T-helper 1 cell treated with Interleukin-12 subunit alpha and Interleukin-12 subunit beta and Interleukin-4 antibody, amounts not matched to agents 30 μg/mL and 1 μg/mL, for 36 hours (primary cell): ENCODE measurements at regions not wholly inside any gene's neighbourhood (a gene's known extent, or its start where the extent isn't known, plus 50 kb on each side); places are given as distances from the start of the nearest gene placed in this dataset.
"Not testable (repeated sequence)": the region's sequence is repeated elsewhere in the genome, so short reads cannot be mapped to it uniquely, and the experiment has no call there.

ENCODE experiments used
- H3K27ac Mint-ChIP-seq: one replicate; pipeline ENCODE4 v1.8.0; 2021; ENCODE audit warnings: mild to moderate bottlenecking, mixed read lengths
- H3K27me3 Mint-ChIP-seq: one replicate; pipeline ENCODE4 v1.8.0; 2021; ENCODE audit warnings: low read depth, mixed read lengths
- H3K36me3 Mint-ChIP-seq: one replicate; pipeline ENCODE4 v1.8.0; 2021; ENCODE audit warnings: low read depth, mixed read lengths
- H3K4me1 Mint-ChIP-seq: one replicate; pipeline ENCODE4 v1.8.0; 2021; ENCODE audit warnings: low read depth, mixed read lengths
- H3K4me3 Mint-ChIP-seq: one replicate; pipeline ENCODE4 v1.8.0; 2021; ENCODE audit warnings: mild to moderate bottlenecking, moderate library complexity, mixed read lengths
- H3K9me3 Mint-ChIP-seq: one replicate; pipeline ENCODE4 v1.8.0; 2021; ENCODE audit warnings: mixed read lengths

DNA sequence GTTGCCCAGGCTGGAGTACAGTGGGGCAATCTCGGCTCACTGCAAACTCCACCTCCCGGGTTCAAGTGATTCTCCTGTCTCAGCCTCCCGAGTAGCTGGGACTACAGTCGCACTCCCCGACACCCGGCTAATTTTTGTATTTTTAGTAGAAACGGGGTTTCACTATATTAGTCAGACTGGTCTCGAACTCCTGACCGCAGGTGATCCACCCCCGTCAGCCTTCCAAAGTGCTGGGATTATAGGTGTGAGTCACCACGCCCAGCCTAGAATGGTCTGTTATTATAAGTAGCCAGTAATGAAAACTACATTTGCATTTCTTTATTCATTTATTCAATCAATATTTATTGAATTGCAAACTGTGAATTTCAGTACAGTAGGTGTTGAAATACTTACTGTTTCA is 72.6 kb upstream of the ABCA1 start:
- not testable (repeated sequence) for H3K9me3 Mint-ChIP-seq, H3K36me3 Mint-ChIP-seq, H3K27ac Mint-ChIP-seq, H3K4me3 Mint-ChIP-seq, H3K27me3 Mint-ChIP-seq, H3K4me1 Mint-ChIP-seq

DNA sequence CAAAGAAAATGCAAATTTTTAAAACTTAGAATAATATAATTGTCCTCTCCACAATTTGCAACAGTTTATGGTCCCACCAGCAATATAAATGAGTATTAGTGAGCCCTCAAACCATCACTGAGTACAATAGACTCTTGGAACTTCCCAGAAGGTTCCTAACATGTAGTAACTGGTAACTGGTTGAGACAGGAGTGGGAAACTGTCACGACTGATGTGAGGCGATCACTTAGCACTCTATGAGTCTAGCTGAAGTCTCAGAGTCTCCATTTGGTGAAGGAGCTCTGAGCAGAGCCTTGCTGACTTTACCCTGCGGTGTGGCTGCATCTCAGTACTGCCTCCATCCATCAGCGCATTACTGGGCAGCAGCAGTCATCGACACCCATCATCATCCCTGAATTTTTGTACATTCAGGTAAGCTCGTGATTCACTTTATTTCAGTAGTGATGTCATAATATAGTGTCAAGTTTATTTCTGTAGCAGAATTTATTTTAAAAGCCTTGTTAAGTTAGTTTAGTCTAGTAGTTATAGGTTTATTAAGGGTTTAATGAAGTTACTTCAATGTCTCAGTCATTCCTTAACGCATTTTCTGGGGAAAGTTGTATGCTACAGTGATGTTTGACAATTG is 76.6 kb upstream of the ABCA1 start:
- peaks cover 11% of the 10 kb centered on the region for H3K4me1 Mint-ChIP-seq
- no peak overlapping the region for H3K4me3 Mint-ChIP-seq
- H3K9me3 Mint-ChIP-seq: no peaks in the 10 kb centered on the region
- no peaks in the 10 kb centered on the region for H3K27me3 Mint-ChIP-seq
- no peak overlapping the region for H3K27ac Mint-ChIP-seq
- no peaks in the 10 kb centered on the region for H3K36me3 Mint-ChIP-seq

DNA sequence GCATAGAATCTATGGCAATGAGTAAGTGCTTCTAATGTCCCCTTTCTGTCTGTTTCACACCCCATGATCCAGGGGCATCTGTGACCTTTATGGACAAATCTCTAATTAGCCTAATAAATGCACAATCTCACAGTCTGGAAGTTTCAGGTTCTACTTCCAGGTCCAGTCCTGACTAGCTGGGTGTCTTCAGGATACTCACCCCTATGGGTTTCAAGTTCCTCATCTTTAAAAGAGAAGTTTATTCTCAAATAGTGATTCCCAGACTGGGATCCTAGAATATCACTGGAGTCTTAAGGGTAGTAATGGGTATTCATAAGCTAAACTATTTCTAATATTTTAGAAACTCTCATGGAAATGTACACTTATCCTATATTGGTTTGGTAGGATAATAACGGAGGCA is 77.2 kb upstream of the ABCA1 start:
- H3K4me1 Mint-ChIP-seq: peaks cover 11% of the 10 kb centered on the region
- no peak overlapping the region for H3K4me3 Mint-ChIP-seq
- H3K27me3 Mint-ChIP-seq: no peaks in the 10 kb centered on the region
- H3K9me3 Mint-ChIP-seq: no peaks in the 10 kb centered on the region
- H3K36me3 Mint-ChIP-seq: no peaks in the 10 kb centered on the region
- no peak overlapping the region for H3K27ac Mint-ChIP-seq

DNA sequence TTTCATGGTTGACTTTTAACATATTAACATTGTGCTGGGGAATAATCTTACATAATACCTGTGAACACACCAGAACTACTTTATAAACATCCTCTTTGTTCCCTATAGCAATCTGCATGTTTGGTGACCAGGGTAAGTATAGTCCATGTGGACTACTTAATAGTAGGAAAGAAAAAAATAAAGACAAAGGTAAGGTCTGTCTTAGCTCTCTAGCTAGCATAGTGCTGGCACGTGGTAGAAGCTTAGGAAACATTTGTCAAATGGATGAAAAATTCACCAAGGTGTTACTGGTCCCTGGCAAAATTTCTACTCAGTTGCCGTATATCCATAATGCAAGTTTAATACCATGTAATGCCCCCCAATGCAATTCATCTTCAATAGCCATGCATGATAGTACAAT is 78.6 kb upstream of the ABCA1 start:
- H3K9me3 Mint-ChIP-seq: no peaks in the 10 kb centered on the region
- peaks cover 5% of the 10 kb centered on the region for H3K27me3 Mint-ChIP-seq
- no peak overlapping the region for H3K27ac Mint-ChIP-seq
- H3K4me1 Mint-ChIP-seq: peaks cover 11% of the 10 kb centered on the region
- H3K36me3 Mint-ChIP-seq: no peaks in the 10 kb centered on the region
- no peak overlapping the region for H3K4me3 Mint-ChIP-seq

DNA sequence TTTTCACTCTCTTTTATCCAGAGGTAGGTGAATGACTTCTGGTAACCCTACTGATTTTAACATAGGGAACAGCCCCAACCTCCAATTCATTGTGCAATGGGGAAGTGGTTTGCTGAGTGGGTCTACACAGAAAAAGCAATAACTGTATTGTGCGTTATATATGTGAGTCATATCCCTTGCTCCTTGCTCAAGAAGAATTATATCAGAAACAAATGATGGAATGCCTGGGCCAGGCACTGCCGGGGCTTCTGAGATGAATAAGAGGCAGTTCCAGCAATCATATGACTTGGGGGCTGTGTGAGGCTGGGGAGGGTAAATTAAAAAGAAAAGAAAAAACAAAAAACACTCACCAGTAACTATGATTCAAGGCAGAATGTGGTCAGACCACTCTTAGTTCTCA is 79.2 kb upstream of the ABCA1 start:
- Mint-ChIP-seq H3K9me3 (no peaks in the 10 kb centered on the region), H3K27me3 (peaks cover 5% of the 10 kb centered on the region), H3K36me3 (no peaks in the 10 kb centered on the region), H3K27ac (no peak overlapping the region), H3K4me1 (peaks cover 12% of the 10 kb centered on the region), H3K4me3 (no peak overlapping the region)

DNA sequence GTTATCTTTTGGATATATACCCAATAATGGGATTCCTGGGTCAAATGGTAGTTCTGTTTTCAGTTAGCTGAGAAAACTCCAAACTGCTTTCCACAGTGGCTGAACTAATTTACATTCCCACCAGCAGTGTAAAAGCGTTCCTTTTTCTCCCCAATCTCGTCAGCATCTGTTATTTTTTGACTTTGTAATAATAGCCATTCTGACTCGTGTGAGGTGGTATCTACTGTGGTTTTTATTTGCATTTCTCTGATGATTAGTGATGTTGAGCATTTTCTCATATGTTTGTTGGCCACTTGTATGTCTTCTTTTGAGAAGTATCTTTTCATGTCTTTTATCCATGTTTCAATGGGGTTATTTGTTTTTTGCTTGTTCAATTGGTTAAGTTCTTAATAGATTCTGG is 82.1 kb upstream of the ABCA1 start:
- not testable (repeated sequence) for H3K4me3 Mint-ChIP-seq, H3K36me3 Mint-ChIP-seq, H3K27ac Mint-ChIP-seq, H3K9me3 Mint-ChIP-seq, H3K27me3 Mint-ChIP-seq
- H3K4me1 Mint-ChIP-seq: peaks cover 11% of the 10 kb centered on the region

DNA sequence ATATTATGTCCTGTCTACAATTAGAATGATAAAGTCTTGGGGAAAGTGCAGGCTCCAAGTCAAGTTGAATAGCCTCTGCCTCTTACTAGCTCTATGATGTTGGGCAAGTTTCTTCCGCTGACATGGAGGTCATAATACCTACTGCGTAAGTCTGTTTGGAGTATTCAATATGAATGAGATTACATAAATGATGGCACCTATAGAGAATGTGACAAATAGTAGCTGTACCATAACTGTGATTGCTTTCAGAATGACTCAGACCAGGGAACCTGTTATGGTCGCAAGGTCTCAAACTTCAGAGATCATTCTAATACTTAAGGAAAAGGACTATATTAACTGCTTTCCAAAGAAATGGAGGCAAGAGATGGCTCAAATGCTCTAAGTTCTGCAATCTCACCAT is 94.0 kb upstream of the ABCA1 start:
- no peak overlapping the region for H3K4me3 Mint-ChIP-seq
- peaks cover 4% of the 10 kb centered on the region for H3K27me3 Mint-ChIP-seq
- no peaks in the 10 kb centered on the region for H3K4me1 Mint-ChIP-seq
- H3K9me3 Mint-ChIP-seq: no peaks in the 10 kb centered on the region
- H3K36me3 Mint-ChIP-seq: no peaks in the 10 kb centered on the region
- H3K27ac Mint-ChIP-seq: no peak overlapping the region

DNA sequence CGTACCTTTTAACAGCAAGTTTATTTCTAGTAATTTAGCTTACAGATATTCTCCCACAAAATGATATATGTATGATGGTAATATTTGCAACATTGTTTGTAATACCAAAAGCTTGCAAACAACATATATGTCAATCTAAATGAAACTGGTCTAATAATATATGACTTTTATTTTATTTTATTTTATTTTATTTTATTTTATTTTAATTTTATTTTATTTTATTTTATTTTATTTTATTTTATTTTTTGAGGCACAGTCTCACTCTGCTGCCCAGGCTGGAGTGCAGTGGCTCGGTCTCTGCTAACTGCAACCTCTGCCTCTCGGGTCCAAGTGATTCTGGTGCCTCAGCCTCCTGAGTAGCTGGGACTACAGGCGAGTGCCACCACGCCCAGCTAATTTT is 94.6 kb upstream of the ABCA1 start:
- H3K4me1 Mint-ChIP-seq, H3K36me3 Mint-ChIP-seq, H3K27me3 Mint-ChIP-seq, H3K27ac Mint-ChIP-seq, H3K9me3 Mint-ChIP-seq, H3K4me3 Mint-ChIP-seq: not testable (repeated sequence)

DNA sequence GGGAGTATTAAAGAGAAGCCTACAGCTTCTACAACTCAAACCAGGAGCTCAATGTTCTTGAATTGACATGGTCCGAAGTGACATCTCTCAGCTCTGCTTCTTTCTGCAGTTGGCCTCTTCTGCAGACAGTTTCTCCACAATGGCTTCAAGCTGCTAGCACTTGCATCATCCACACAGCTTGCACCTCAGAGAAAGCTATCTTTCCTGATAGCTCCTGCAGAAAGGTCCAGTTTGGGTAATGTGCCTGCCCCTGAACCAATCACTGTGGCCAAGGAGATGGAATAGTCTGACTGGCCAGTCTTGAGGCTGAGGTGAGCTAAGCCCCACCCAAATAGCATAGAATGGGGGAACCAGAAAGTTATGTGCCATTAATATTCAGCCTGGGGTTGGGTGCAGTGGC is 95.8 kb upstream of the ABCA1 start:
- H3K36me3 Mint-ChIP-seq: no peaks in the 10 kb centered on the region
- no peak overlapping the region for H3K27ac Mint-ChIP-seq
- H3K4me1 Mint-ChIP-seq: no peaks in the 10 kb centered on the region
- peaks cover 4% of the 10 kb centered on the region for H3K27me3 Mint-ChIP-seq
- H3K9me3 Mint-ChIP-seq: no peaks in the 10 kb centered on the region
- H3K4me3 Mint-ChIP-seq: no peak overlapping the region

DNA sequence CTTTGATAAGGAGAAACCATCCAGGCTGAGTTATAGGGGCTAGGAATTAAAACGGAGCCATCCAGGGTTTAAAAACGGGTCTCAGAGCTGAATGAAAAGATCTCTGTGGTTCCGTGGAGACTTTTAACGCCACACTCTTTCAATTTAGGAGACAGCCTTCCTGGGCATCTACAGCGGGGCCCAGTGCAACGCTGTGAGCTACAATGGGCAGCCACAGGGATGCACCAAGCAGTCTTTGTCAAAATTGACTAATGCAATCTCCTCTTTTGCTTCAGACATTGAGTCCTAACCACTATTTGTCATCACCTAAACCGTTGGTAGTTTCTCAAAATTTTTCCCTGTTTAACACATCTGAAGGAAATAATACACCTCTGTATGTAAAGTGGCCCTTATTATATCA is 96.6 kb upstream of the ABCA1 start:
- Mint-ChIP-seq H3K4me3 (no peak overlapping the region), H3K36me3 (no peaks in the 10 kb centered on the region), H3K27ac (no peak overlapping the region), H3K27me3 (peaks cover 4% of the 10 kb centered on the region), H3K4me1 (no peaks in the 10 kb centered on the region), H3K9me3 (no peaks in the 10 kb centered on the region)

DNA sequence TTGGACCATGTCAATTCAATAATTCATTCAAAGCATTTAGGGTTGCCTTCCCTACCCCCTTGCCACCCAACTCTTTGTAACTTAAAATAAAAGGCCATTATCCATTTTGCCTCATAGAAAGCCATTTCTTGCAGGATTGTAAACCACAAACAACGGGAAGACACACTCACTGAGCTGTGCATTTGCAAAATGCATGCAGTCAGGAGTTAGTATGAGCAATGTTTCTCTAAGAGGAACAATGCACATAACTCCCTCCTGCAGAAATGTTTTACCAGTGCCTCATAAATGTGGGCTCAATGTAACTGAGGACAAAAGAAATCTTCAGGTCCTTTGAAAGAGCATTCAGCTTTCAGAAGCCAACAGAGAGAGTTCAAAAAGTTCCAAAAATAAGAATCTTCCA is 98.5 kb upstream of the ABCA1 start:
- Mint-ChIP-seq H3K4me3 (no peak overlapping the region), H3K27me3 (no peaks in the 10 kb centered on the region), H3K9me3 (no peaks in the 10 kb centered on the region), H3K4me1 (no peaks in the 10 kb centered on the region), H3K27ac (no peak overlapping the region), H3K36me3 (no peaks in the 10 kb centered on the region)

DNA sequence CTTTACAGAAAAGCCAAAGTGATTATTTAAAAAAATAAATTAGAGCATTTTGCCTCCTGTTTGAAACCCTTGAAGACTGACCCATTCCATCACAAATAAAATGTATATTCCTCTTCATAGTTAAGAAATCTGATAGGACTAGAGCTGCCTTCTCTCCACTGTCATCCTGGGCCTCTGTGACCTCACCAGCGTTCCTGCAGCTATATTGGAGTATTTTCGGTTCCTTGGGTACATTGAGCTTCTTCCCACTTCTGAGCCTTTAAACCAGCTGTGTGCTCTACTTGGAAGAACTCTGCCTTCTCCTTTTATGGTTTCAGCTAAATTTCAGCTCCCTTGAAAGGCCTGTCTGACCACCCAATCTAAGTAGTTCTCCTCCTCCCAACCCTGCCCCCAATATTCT is 99.1 kb upstream of the ABCA1 start:
- H3K27ac Mint-ChIP-seq: no peak overlapping the region
- H3K27me3 Mint-ChIP-seq: no peaks in the 10 kb centered on the region
- H3K4me3 Mint-ChIP-seq: no peak overlapping the region
- no peaks in the 10 kb centered on the region for H3K9me3 Mint-ChIP-seq
- no peaks in the 10 kb centered on the region for H3K36me3 Mint-ChIP-seq
- H3K4me1 Mint-ChIP-seq: no peaks in the 10 kb centered on the region

DNA sequence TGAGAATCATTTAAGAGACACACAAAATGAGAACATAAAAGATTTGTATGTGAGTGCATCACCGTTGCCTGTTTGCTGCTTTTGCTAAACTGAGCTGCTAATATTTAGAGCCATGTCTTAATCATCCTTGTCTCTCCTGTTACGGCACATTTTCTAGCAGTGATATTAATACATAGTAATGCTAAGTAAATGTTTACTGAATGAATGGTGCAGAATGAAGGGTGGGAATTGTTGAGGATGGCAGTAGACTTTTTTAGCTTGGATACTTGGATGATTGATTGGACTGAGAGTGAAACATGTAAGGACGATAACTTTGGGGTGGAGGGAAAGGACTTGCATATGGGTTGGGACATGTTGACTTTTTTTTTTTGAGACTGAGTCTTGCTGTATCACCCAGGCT is 102.3 kb upstream of the ABCA1 start:
- H3K27me3 Mint-ChIP-seq: no peaks in the 10 kb centered on the region
- H3K4me1 Mint-ChIP-seq: no peaks in the 10 kb centered on the region
- no peak overlapping the region for H3K27ac Mint-ChIP-seq
- peaks cover 13% of the 10 kb centered on the region for H3K9me3 Mint-ChIP-seq
- no peak overlapping the region for H3K4me3 Mint-ChIP-seq
- peaks cover 2% of the 10 kb centered on the region for H3K36me3 Mint-ChIP-seq

DNA sequence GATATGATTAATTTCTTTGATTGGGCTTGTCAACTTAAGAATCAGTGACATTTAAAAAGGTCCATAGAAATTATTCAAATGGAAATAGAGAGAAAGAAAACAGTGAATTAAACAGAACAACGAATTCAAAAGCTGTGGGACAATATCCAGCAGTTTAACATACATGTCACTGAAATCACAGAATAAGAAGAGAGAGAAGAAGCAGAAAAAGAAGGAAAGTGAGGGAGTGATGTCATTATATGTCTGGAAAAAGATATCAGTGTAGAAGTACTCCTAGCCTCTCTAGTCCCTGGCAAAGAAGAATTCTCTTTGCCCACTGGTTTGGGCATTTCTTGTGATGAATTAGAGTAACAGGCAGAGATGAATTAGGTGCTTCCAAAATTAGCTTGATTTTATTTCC is 109.2 kb upstream of the ABCA1 start:
- H3K9me3 Mint-ChIP-seq: peaks cover 13% of the 10 kb centered on the region
- no peak overlapping the region for H3K27ac Mint-ChIP-seq
- peaks cover 2% of the 10 kb centered on the region for H3K36me3 Mint-ChIP-seq
- H3K4me3 Mint-ChIP-seq: no peak overlapping the region
- H3K4me1 Mint-ChIP-seq: no peaks in the 10 kb centered on the region
- peaks cover 9% of the 10 kb centered on the region for H3K27me3 Mint-ChIP-seq

DNA sequence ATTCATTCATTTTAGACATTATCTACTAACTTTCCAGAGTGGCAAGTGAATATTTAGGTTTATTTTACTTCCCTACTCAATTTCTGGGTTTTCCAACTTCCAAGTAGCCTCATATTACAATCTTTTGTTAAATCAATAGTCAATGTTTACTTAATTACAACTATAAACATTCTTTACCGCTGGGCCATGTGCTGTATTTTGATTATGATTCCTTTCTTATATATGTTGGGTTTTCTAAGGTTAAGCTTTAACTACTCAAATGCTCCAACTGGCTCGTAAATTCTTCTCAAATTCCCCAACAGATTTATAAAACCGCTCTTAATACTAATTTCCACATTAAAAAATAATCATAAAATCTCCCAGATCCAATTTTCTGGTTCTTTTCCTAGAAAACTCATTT is 110.1 kb upstream of the ABCA1 start:
- Mint-ChIP-seq H3K27me3 (peaks cover 9% of the 10 kb centered on the region), H3K36me3 (peaks cover 2% of the 10 kb centered on the region), H3K4me3 (no peak overlapping the region), H3K27ac (no peak overlapping the region), H3K9me3 (peaks cover 10% of the 10 kb centered on the region), H3K4me1 (no peaks in the 10 kb centered on the region)

DNA sequence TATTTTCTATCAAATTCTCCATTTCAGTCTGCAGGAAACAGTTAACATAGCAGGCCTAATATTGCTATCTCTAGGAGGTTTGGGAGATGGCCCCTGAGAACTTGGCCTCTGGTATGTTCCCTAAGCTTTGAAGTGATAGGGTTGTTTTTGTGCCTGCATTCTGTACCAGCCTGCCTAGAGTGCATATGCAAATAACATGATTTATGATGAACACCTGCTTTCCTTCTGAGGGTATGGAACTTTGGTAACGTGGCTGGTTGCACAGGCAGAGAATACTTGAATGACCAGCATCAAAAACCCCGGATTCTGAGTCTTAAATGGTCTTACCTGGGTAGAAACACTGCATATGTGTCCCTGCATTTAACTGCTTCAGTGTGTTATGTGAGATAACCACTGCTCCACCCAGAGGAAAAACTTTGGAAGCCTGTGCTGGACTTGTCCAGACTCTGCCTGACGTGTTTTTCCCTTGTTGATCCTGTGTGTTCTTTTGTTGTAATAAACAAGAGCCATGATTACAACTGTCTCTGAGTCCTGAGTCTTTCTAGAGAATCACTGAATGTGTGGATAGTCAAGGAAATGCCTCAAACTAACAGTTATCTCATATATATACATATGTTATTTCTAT is 111.3 kb upstream of the ABCA1 start:
- H3K27me3 Mint-ChIP-seq: peaks cover 14% of the 10 kb centered on the region
- H3K9me3 Mint-ChIP-seq: no peaks in the 10 kb centered on the region
- H3K4me1 Mint-ChIP-seq: no peaks in the 10 kb centered on the region
- H3K4me3 Mint-ChIP-seq: no peak overlapping the region
- no peak overlapping the region for H3K27ac Mint-ChIP-seq
- no peaks in the 10 kb centered on the region for H3K36me3 Mint-ChIP-seq
